Heart left ventricle (tissue), 13 donors: ENCODE measurements at regions not wholly inside any gene's neighbourhood (a gene's known extent, or its start where the extent isn't known, plus 50 kb on each side); places are given as distances from the start of the nearest gene placed in this dataset.
"Not testable (repeated sequence)": the region's sequence is repeated elsewhere in the genome, so short reads cannot be mapped to it uniquely, and the experiment has no call there.

Experiments used
- CTCF ChIP-seq, 12 donors: fragments of 200-600 bp; sonication (generic) in 4 of 12; IDR thresholded peaks; one replicate each; pipeline versions ENCODE4 v1.5.0 to v1.8.0; 2018 to 2022; ENCODE audit warnings: antibody characterized with exemption in 12 of 12, mild to moderate bottlenecking in 5 of 12
- POLR2A ChIP-seq, 2 donors: fragments of 450-650 bp; IDR thresholded peaks; one replicate each; pipeline ENCODE4 v1.6.1; 2017; ENCODE audit warnings: antibody characterized with exemption in 2 of 2, mild to moderate bottlenecking in 2 of 2, moderate library complexity in 2 of 2
- donor health status: ischemic (EF 13 %, LVEDD 7.1; RV severe dilation, severe dysfunction).
- donor health status: DM: no; HTN: yes; CAD: no.
- donor health status: DM: no; HTN: no; CAD: no.
- donor health status: ischemic (EF 25% LVEDD 6.9; RV normal size, moderate dysfunction).
- donor health status: ischemic (EF 25% LVEDD 5.7; RV mildly dilated, moderate dysfunction).
- donor health status: ischemic (EF 35%, LVEDD 5.7; RV mildly dilated, moderate dysfunction).
- donor health status: nonischemic (EF 11% LVEDD 7.7; RV severe dilation, severe dysfunction).
- donor health status: DM: yes; HTN: yes; CAD: no.
- donor health status: PGD.
- donor health status: ischemic (EF 29% LVEDD 5.4; RV normal size, mild dysfunction).
- donor health status: nonischemic (EF 23%, LVEDD 6.1; RV moderate dilation, normal function).

- TF ChIP-seq CTCF, POLR2A (IDR thresholded peaks at IDR 0.05): not testable (repeated sequence)
These were observed 403.9 kb upstream of the NPAP1 start for GRCh38 chr15:24271496-24272244.
